HG03103 (cell line): ENCODE measurements at regions not wholly inside any gene's neighbourhood (a gene's known extent, or its start where the extent isn't known, plus 50 kb on each side); places are given as distances from the start of the nearest gene placed in this dataset.
"Not testable (repeated sequence)": the region's sequence is repeated elsewhere in the genome, so short reads cannot be mapped to it uniquely, and the experiment has no call there.

Experiments
- ATAC-seq: cut with Tn5 transposase; IDR thresholded peaks from one replicate; pipeline ENCODE4 v1.9.1; 2021; ENCODE audit warnings: low read depth; ENCODE audit not compliant: unreplicated experiment

DNA sequence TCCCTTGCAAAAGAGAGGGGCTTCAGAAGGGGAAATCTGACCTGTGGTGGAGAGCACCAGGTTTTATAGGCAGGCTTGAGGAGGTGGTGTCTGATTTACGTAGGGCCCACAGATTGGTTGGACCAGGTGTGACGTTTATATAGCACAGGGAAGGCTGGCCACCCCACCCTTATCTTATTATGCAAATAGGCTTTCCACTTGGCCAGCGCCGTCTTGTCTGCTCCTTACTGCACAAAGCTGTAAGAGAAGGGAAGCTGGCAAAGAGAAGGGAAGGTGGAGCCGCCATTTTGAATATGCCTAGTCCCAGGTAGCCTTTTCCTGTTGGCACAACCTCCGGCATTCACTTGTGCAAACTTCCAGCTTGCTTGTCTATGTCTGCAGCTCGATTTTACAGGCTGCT lies 221.4 kb downstream of the GATA3 start:
- no peak for ATAC-seq

- ATAC-seq, result no peak
Measured at GRCh38 chr10:8278099-8278498, 223.6 kb downstream of the GATA3 start.

- ATAC-seq, result no peak
Measured at GRCh38 chr10:8279598-8279997, 225.1 kb downstream of the GATA3 start.

GRCh38 chr10:8280946-8281345 lies 226.5 kb downstream of the GATA3 start:
- ATAC-seq, result no peak

DNA sequence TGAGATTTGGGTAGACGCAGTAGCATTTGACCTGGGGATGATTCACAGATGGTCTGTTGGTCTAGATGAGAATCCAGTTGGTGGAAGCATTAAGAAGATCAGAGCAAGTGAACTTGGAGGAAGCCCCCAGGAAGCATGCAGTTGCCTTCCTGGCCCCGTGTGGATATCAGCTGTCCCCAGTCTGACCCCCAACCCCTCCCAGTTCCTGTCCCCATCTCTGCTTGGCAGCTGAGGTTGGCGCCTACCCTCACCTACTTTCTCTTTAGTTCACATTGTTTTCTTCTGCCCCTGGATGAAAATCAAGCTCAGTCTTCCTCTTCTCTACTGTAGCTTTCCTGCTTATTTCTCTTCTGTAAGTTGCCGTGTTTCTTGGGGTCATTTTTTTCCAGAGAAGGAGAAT lies 227.9 kb downstream of the GATA3 start:
- ATAC-seq, result no peak

DNA sequence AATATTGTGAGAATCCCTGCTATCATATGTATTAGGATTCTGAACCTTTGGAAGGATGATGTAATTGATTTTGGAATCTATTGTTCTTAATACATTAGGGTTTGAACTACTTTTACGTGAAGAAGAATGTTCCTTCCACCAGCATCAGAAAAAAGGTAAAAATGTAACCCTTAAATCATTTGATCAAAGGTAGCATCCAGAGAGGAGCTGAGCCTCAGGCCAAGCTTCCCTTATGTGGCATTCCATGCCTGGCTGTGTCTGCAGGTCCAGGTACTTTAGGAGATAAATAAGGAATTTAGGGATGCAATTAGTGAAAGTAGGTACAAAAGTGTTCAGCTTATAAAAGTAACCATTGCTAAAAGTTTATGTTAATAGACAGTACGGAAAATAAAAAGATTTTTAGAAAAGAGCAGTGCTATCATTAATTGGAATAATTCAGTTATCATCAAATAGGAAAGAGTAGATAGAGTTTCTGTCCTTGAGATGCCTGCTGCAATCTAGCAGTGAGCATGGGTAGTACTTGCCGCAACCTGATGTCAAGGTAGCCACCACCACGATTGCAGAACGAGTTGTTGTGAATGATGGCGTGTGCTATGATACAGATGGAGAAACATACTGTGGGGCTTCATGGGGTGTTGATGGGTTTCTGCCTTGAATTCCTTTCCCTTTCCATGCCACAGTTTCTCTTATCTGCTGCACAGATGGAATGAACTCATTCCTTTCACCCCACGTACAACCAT lies 228.8 kb downstream of the GATA3 start:
- ATAC-seq, result no peak

GRCh38 chr10:8283986-8284385 lies 229.5 kb downstream of the GATA3 start:
- no peak for ATAC-seq

GRCh38 chr10:8285970-8286369 lies 231.5 kb downstream of the GATA3 start:
- not testable (repeated sequence) for ATAC-seq

GRCh38 chr10:8288600-8288999 lies 234.1 kb downstream of the GATA3 start:
- ATAC-seq, result no peak

DNA sequence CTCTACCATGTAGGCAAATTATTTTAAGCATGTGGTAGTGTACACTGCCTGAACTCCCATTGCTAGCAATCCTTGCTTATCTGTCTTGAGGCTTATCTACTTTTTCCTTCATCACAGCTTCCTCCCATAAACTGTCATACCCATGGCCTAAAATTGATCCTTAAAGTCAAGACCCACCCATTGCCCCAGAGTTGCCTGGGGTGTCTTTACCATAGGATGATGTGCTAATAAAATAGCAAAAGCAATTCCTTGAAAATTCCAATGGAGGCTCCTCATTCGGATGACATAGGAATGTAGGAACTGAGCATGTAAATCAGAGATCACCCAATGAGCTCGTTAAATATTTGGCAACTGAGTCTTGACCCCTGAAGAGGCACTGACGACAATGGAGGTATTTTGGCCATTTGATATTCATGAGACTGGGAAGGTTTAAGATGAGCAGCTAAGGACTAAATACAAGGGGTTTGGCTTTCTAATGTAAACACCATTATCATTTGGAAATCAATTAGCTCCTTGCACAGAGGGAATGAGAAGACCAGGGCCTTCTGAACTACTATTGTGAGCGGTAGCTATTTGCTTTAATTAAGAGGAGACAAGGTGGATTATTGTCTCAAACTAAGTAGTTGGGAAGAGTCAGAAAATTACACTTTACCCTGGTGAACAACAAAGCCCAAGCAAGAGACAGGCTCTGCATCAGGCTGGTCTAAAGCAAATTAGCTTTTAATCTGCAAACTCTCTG lies 234.9 kb downstream of the GATA3 start:
- ATAC-seq, result no peak

DNA sequence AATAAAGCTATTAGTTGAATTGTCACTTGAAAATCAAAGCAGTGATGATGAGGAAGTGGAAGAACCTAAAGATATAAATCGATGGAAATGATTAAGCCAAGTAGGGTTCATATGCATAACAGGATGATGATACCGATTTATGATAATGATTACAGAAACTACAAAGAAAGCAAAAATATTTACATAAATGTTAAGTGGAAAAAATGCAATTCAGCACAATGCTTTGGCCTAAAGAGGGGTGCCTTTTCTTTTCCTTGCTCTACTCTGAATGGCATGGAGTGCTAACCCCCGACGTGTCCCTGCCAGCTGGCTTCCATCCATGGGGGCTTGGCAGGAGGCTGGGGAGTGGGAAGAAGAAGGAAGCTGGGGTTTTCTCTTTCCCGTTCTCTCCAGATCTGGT lies 240.3 kb downstream of the GATA3 start:
- ATAC-seq, result no peak

- no peak for ATAC-seq
Measured at GRCh38 chr10:8295311-8295710, 240.8 kb downstream of the GATA3 start.

- no peak for ATAC-seq
Measured at GRCh38 chr10:8296090-8296733, 241.7 kb downstream of the GATA3 start.

GRCh38 chr10:8296734-8297101 lies 242.2 kb downstream of the GATA3 start:
- ATAC-seq, result no peak

DNA sequence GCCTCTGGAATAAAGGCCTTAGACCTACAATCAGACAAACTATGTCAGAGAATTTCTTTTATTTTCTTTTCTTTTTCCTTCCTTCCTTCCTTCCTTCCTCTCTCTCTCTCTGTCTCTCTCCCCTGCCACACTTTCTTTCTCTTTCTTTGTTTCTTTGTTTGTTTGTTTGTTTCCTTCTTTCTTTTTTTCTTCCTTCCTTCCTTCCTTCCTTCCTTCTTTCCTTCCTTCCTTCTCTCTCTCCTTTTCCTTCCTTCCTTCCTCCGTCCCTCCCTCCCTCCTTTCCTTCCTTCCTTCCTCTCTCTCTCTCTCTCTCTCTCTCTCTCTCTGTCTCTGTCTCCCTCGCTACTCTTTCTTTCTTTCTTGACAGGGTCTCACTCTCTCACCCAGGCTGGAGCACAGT lies 242.6 kb downstream of the GATA3 start:
- no peak for ATAC-seq

DNA sequence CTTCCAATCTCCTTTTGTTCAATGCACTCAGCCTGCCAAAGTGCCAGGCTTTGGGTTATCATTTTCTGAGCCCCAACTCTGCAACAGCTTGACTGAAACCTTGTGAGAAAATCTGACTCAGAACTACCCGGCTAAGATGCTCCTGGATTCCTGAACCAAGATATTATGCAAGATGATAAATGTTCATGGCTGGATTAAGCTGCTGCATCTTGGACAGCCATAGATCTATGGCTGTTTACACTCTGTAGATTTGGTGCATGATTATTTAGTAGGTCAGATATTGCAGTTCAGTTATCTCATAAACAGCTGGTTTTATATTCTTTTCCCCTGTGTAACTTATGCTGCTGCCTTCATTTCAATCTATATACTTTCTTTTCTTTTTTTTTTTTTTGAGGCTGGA lies 243.5 kb downstream of the GATA3 start:
- ATAC-seq, result no peak

- no peak for ATAC-seq
Measured at GRCh38 chr10:8298896-8299570, 244.5 kb downstream of the GATA3 start.

DNA sequence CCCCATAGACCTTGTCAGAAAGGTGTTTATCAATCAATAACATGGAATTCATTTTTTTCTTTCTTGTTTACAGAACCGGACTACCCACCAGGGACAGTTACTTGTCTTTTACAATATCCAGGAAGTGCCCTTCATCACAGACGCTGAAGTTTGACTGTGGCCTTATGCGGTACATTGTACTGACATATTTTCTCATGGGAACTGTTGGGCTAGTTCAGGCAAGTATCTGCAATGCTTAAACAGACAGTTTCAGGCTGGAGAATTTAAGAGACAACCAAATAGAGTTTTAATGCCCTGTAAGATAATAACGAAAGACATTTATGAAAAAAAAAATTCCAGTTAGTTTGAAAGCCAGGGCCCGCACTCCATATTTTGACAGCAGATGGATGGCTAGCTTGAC lies 246.4 kb downstream of the GATA3 start:
- no peak for ATAC-seq

- ATAC-seq, result no peak
Measured at GRCh38 chr10:8301333-8301732, 246.8 kb downstream of the GATA3 start.

DNA sequence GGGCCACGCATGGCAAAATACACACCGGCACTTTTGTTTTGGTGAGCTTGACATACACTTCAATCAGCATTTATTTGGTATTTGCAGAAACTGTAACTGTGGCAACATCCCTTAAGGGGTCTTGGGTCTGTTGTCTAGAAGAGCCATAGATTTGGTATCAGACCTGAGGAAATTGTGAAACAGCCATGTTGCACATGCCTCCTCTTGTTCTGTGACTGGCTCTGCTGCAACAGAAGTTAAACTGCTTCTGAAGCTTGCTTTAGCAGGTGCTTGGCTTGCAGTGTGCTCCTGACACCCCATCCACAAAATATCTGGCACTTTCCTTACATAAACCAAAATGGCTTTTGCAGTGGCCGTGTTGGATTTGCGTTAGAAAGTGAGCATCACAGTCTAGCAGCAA lies 247.3 kb downstream of the GATA3 start:
- ATAC-seq, result no peak

- ATAC-seq, result no peak
Measured at GRCh38 chr10:8302565-8302964, 248.1 kb downstream of the GATA3 start.
